ENCODE measurements at regions not wholly inside any gene's neighbourhood (a gene's known extent, or its start where the extent isn't known, plus 50 kb on each side); places are given as distances from the start of the nearest gene placed in this dataset.

DNA sequence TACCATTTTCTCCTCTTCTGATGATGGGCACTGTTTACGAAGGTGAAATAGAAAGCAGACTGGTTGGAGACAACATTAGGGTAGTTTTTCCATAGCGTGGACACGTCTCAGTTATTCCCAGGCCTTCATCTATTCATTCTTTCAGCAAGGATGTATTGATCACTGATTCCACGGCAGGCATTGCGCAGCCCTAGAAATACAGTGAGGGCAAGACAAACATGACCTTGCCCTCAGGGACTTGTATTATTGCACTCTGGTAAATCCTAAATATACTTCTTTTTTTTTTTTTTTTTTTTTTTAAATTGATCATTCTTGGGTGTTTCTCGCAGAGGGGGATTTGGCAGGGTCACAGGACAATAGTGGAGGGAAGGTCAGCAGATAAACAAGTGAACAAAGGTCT is 167.3 kb upstream of the SPRED2 start:
- Histone ChIP-seq H3K4me1 (ENCODE audit: control insufficient read depth, insufficient read depth, low read length) (no peaks in the 10 kb centered on the region), H3K4me3 (ENCODE audit: low read depth in 2 of 2, low read length in 2 of 2) (no peak overlapping the region), H3K27ac (ENCODE audit: low read length) (no peak overlapping the region), H3K27me3 (ENCODE audit: control insufficient read depth, insufficient read depth, low read length) (no peaks in the 10 kb centered on the region), H3K9me3 (ENCODE audit: control insufficient read depth, insufficient read depth, low read depth, low read length) (no peaks in the 10 kb centered on the region), H3K36me3 (ENCODE audit: control insufficient read depth, insufficient read depth, low read length) (no peaks in the 10 kb centered on the region)
- in situ Hi-C loops (cut with HindIII; ENCODE audit: low pct_unique_long_range_greater_than_20kb, low sequenced_read_pairs), result no loop called here
- ChIA-PET POLR2A (no interaction called here), CTCF (no interaction called here)
- no peak for TF ChIP-seq POLR2AphosphoS5 (IDR thresholded peaks at IDR 0.05; ENCODE audit: low read depth, low read length)
- no peak for TF ChIP-seq TCF7L2 (IDR thresholded peaks at IDR 0.05; ENCODE audit: low read depth, low read length)
- TF ChIP-seq, protein P1, sequence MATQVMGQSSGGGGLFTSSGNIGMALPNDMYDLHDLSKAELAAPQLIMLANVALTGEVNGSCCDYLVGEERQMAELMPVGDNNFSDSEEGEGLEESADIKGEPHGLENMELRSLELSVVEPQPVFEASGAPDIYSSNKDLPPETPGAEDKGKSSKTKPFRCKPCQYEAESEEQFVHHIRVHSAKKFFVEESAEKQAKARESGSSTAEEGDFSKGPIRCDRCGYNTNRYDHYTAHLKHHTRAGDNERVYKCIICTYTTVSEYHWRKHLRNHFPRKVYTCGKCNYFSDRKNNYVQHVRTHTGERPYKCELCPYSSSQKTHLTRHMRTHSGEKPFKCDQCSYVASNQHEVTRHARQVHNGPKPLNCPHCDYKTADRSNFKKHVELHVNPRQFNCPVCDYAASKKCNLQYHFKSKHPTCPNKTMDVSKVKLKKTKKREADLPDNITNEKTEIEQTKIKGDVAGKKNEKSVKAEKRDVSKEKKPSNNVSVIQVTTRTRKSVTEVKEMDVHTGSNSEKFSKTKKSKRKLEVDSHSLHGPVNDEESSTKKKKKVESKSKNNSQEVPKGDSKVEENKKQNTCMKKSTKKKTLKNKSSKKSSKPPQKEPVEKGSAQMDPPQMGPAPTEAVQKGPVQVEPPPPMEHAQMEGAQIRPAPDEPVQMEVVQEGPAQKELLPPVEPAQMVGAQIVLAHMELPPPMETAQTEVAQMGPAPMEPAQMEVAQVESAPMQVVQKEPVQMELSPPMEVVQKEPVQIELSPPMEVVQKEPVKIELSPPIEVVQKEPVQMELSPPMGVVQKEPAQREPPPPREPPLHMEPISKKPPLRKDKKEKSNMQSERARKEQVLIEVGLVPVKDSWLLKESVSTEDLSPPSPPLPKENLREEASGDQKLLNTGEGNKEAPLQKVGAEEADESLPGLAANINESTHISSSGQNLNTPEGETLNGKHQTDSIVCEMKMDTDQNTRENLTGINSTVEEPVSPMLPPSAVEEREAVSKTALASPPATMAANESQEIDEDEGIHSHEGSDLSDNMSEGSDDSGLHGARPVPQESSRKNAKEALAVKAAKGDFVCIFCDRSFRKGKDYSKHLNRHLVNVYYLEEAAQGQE (IDR thresholded peaks at IDR 0.05; ENCODE audit: insufficient read depth in 1 of 2, low read depth in 2 of 2, low read length in 1 of 2), result no peak
- TF ChIP-seq, protein P2, sequence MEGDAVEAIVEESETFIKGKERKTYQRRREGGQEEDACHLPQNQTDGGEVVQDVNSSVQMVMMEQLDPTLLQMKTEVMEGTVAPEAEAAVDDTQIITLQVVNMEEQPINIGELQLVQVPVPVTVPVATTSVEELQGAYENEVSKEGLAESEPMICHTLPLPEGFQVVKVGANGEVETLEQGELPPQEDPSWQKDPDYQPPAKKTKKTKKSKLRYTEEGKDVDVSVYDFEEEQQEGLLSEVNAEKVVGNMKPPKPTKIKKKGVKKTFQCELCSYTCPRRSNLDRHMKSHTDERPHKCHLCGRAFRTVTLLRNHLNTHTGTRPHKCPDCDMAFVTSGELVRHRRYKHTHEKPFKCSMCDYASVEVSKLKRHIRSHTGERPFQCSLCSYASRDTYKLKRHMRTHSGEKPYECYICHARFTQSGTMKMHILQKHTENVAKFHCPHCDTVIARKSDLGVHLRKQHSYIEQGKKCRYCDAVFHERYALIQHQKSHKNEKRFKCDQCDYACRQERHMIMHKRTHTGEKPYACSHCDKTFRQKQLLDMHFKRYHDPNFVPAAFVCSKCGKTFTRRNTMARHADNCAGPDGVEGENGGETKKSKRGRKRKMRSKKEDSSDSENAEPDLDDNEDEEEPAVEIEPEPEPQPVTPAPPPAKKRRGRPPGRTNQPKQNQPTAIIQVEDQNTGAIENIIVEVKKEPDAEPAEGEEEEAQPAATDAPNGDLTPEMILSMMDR (IDR thresholded peaks at IDR 0.05), result no peak
- no peak for TF ChIP-seq SIN3A (IDR thresholded peaks at IDR 0.05; ENCODE audit: borderline replicate concordance, insufficient read depth, low read depth, low read length)
- intact Hi-C loops (cut with micrococcal nuclease; ENCODE audit: unreplicated experiment), result no loop called here
- DNase-seq (ENCODE audit: low read depth, low spot score) (no peak), ATAC-seq (no peak)
- BruUV-seq (replicated peaks), result no TSS peak

DNA sequence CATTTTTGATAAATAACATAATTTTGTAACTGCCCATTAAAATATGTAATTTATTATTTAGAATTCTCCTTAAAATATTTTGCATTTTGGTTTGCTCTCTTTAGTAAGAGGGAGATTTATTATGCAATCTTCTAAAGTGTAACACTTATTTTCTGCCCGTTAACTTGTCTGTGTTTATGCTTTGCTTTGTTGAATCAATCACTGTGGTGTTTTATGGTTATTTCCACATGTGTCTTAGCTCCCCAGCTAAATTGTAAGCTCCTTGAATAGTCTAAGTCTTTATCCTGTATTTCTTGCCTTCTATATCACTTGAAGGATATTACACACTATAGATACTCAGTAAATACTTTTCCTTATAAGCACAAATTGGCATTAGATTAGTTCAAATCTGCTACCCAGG is 166.6 kb upstream of the SPRED2 start:
- CTCF ChIA-PET, result no interaction called here
- no TSS peak for BruUV-seq (replicated peaks)

More for the DNA sequence above, 166.6 kb upstream of the SPRED2 start:
- ATAC-seq (no peak), DNase-seq (ENCODE audit: low read depth, low spot score) (no peak)
- Histone ChIP-seq H3K9me3 (ENCODE audit: control insufficient read depth, insufficient read depth, low read depth, low read length) (no peaks in the 10 kb centered on the region), H3K27ac (ENCODE audit: low read length) (no peak overlapping the region), H3K27me3 (ENCODE audit: control insufficient read depth, insufficient read depth, low read length) (no peaks in the 10 kb centered on the region), H3K36me3 (ENCODE audit: control insufficient read depth, insufficient read depth, low read length) (no peaks in the 10 kb centered on the region), H3K4me1 (ENCODE audit: control insufficient read depth, insufficient read depth, low read length) (no peaks in the 10 kb centered on the region), H3K4me3 (ENCODE audit: low read depth in 2 of 2, low read length in 2 of 2) (no peak overlapping the region)
- TF ChIP-seq, protein P2 (IDR thresholded peaks at IDR 0.05), result no peak
- TF ChIP-seq TCF7L2 (IDR thresholded peaks at IDR 0.05; ENCODE audit: low read depth, low read length) (no peak), SIN3A (IDR thresholded peaks at IDR 0.05; ENCODE audit: borderline replicate concordance, insufficient read depth, low read depth, low read length) (no peak)
- in situ Hi-C loops (cut with HindIII; ENCODE audit: low pct_unique_long_range_greater_than_20kb, low sequenced_read_pairs) (no loop called here), intact Hi-C loops (cut with micrococcal nuclease; ENCODE audit: unreplicated experiment) (no loop called here)
- POLR2A ChIA-PET, result no interaction called here

All from Panc1 (cell line).